HEK293 (cell line): ENCODE measurements at regions not wholly inside any gene's neighbourhood (a gene's known extent, or its start where the extent isn't known, plus 50 kb on each side); places are given as distances from the start of the nearest gene placed in this dataset.

Experiments used
- CTCF ChIA-PET: fragments of 350-600 bp; formaldehyde crosslinking; extraction: SDS; loops from one replicate; lab custom pipeline; 2021; ENCODE audit warnings: antibody characterized with exemption; lab: Yijun Ruan, JAX
- POLR2A ChIA-PET: fragments of 300-600 bp; formaldehyde crosslinking; extraction: SDS; loops from one replicate; lab custom pipeline; 2020; ENCODE audit warnings: antibody characterized with exemption, inconsistent platforms; lab: Yijun Ruan, JAX
- H3K27ac ChIP-seq: fragments of 200-500 bp; sonication (Bioruptor generic); 2 replicates; pipeline ENCODE4 v1.5.1; 2014; ENCODE audit warnings: low read depth, low read length, control low read depth, inconsistent platforms; ENCODE audit errors: extremely low read depth
- H3K36me3 ChIP-seq, 2 experiments: fragments of 200-500 bp in 1 of 2; sonication (Bioruptor generic) in 1 of 2; 1 replicate in 1 of 2; 2 replicates in 1 of 2; pipeline ENCODE4 v1.5.1; 2014 to 2017; ENCODE audit warnings: inconsistent platforms in 2 of 2, low read length in 2 of 2; ENCODE audit not compliant: control insufficient read depth in 2 of 2, insufficient read depth in 1 of 2
- H3K4me1 ChIP-seq: fragments of 200-500 bp; sonication (Bioruptor generic); 2 replicates; pipeline ENCODE4 v1.5.1; 2014; ENCODE audit warnings: mild to moderate bottlenecking, low read length, inconsistent platforms; ENCODE audit not compliant: control insufficient read depth, insufficient read depth
- H3K4me3 ChIP-seq: 2 replicates; pipeline ENCODE4 v1.5.1; 2011; ENCODE audit warnings: low read depth, mild to moderate bottlenecking, control low read depth, low read length, moderate library complexity
- H3K9me3 ChIP-seq: fragments of 200-500 bp; sonication (Bioruptor generic); 2 replicates; pipeline ENCODE4 v1.5.1; 2014; ENCODE audit warnings: low read depth, low read length, inconsistent platforms; ENCODE audit not compliant: control insufficient read depth, insufficient read depth
- GLI2 ChIP-seq: fragments of 450-650 bp; formaldehyde crosslinking; IDR thresholded peaks from 2 replicates; pipeline ENCODE4; 2017; ENCODE audit warnings: missing biosample characterization, missing genetic modification characterization, low read depth, borderline replicate concordance
- GLI4 ChIP-seq: fragments of 450-650 bp; formaldehyde crosslinking; IDR thresholded peaks from 2 replicates; pipeline ENCODE4 v1.5.1; 2016; ENCODE audit warnings: missing biosample characterization, missing genetic modification characterization
- GLIS2 ChIP-seq: fragments of 450-650 bp; formaldehyde crosslinking; IDR thresholded peaks from 2 replicates; pipeline ENCODE4 v1.5.1; 2016; ENCODE audit warnings: missing biosample characterization, missing genetic modification characterization
- KLF8 ChIP-seq: fragments of 450-650 bp; formaldehyde crosslinking; IDR thresholded peaks from 2 replicates; pipeline ENCODE4 v1.5.1; 2016; ENCODE audit warnings: missing biosample characterization, missing genetic modification characterization
- RBAK ChIP-seq: fragments of 450-650 bp; formaldehyde crosslinking; IDR thresholded peaks from 2 replicates; pipeline ENCODE4 v1.5.1; 2016; ENCODE audit warnings: missing biosample characterization, missing genetic modification characterization
- SALL2 ChIP-seq: fragments of 450-650 bp; formaldehyde crosslinking; IDR thresholded peaks from 2 replicates; pipeline ENCODE4 v1.5.0; 2017; ENCODE audit warnings: missing biosample characterization, mild to moderate bottlenecking, missing genetic modification characterization, borderline replicate concordance
- ZFP37 ChIP-seq: fragments of 450-650 bp; formaldehyde crosslinking; IDR thresholded peaks from 2 replicates; pipeline ENCODE4 v1.5.1; 2016; ENCODE audit warnings: missing biosample characterization, missing genetic modification characterization
- ZIC2 ChIP-seq: fragments of 450-650 bp; formaldehyde crosslinking; IDR thresholded peaks from 2 replicates; pipeline ENCODE4 v1.5.1; 2016; ENCODE audit warnings: missing biosample characterization, missing genetic modification characterization
- ZNF223 ChIP-seq: fragments of 450-650 bp; formaldehyde crosslinking; IDR thresholded peaks from 2 replicates; pipeline ENCODE4 v1.5.1; 2016; ENCODE audit warnings: missing biosample characterization, missing genetic modification characterization
- ZNF37A ChIP-seq: fragments of 450-650 bp; IDR thresholded peaks from 2 replicates; pipeline ENCODE4 v1.5.1; 2018; ENCODE audit warnings: missing biosample characterization, missing genetic modification characterization
- ZNF394 ChIP-seq: fragments of 450-650 bp; formaldehyde crosslinking; IDR thresholded peaks from 2 replicates; pipeline ENCODE4 v1.5.1; 2016; ENCODE audit warnings: missing biosample characterization, missing genetic modification characterization, mild to moderate bottlenecking, moderate library complexity, borderline replicate concordance
- ZNF558 ChIP-seq: fragments of 450-650 bp; formaldehyde crosslinking; IDR thresholded peaks from 2 replicates; pipeline ENCODE4 v1.5.1; 2016; ENCODE audit warnings: missing biosample characterization, missing genetic modification characterization
- ZNF600 ChIP-seq: fragments of 450-650 bp; formaldehyde crosslinking; IDR thresholded peaks from 2 replicates; pipeline ENCODE4 v1.5.1; 2016; ENCODE audit warnings: missing biosample characterization, missing genetic modification characterization
- ZNF626 ChIP-seq: fragments of 450-650 bp; sonication (Bioruptor Pico); formaldehyde crosslinking; IDR thresholded peaks from 2 replicates; pipeline ENCODE4 v1.5.1; 2018; ENCODE audit warnings: missing biosample characterization, missing genetic modification characterization, inconsistent platforms
- ZNF664 ChIP-seq: fragments of 450-650 bp; formaldehyde crosslinking; IDR thresholded peaks from 2 replicates; pipeline ENCODE4 v1.5.1; 2016; ENCODE audit warnings: missing biosample characterization, missing genetic modification characterization
- ZNF670 ChIP-seq: fragments of 450-650 bp; formaldehyde crosslinking; IDR thresholded peaks from 2 replicates; pipeline ENCODE4 v1.5.1; 2016; ENCODE audit warnings: missing biosample characterization, missing genetic modification characterization, low read depth
- ZNF792 ChIP-seq: fragments of 450-650 bp; formaldehyde crosslinking; IDR thresholded peaks from 2 replicates; pipeline ENCODE4 v1.5.1; 2016; ENCODE audit warnings: missing biosample characterization, missing genetic modification characterization
- ZNF843 ChIP-seq: fragments of 450-650 bp; formaldehyde crosslinking; IDR thresholded peaks from 2 replicates; pipeline ENCODE4 v1.5.1; 2016; ENCODE audit warnings: missing biosample characterization, missing genetic modification characterization
- ZSCAN16 ChIP-seq: fragments of 450-650 bp; formaldehyde crosslinking; IDR thresholded peaks from 2 replicates; pipeline ENCODE4 v1.5.1; 2016; ENCODE audit warnings: missing biosample characterization, missing genetic modification characterization
- ZXDB ChIP-seq: fragments of 450-650 bp; formaldehyde crosslinking; IDR thresholded peaks from 2 replicates; pipeline ENCODE4 v1.5.1; 2016; ENCODE audit warnings: missing biosample characterization, missing genetic modification characterization
- TF ChIP-seq, protein P1 (sequence below): fragments of 450-650 bp; formaldehyde crosslinking; IDR thresholded peaks from 2 replicates; pipeline ENCODE4 v1.5.1; 2016; ENCODE audit warnings: missing biosample characterization, missing genetic modification characterization, borderline replicate concordance
- TF ChIP-seq, protein P2 (sequence below): fragments of 450-650 bp; formaldehyde crosslinking; IDR thresholded peaks from 2 replicates; pipeline ENCODE4 v1.5.1; 2017; ENCODE audit warnings: missing biosample characterization, missing genetic modification characterization
- TF ChIP-seq, protein P3 (sequence below): fragments of 450-650 bp; formaldehyde crosslinking; IDR thresholded peaks from 2 replicates; pipeline ENCODE4 v1.5.1; 2016; ENCODE audit warnings: missing biosample characterization, missing genetic modification characterization

DNA sequence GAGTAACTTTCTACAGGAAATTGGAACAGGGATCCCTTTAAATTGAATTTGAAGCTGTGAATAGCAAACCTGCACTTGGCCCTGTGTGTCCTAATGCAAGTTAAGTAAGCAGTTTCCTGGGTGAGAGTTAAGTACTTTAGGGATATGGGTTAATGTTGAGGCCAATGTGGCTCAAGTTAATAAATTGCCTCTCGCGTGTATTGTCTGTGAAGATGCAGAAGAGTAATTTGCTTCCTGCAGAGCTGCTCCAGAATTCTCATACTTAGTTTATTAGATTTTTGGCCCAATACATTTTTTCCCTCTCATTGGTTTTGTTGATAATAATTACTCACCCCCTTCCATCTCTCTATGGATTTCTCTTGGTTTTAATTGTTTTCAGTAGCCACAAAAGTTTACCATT is 86.5 kb downstream of the SLC25A47 start:
- POLR2A ChIA-PET = interaction anchor here (0.6 kb wide), 1 partner anchor 25 kb away, joined by 5 read pairs; no protein-coding TSS in a partner anchor
- TF ChIP-seq ZNF394 (tag by site-specific recombination) (no peak), SALL2 (no peak), RBAK (tag by site-specific recombination) (no peak), ZNF664 (tag by site-specific recombination) (no peak), ZSCAN16 (tag by site-specific recombination) (no peak), ZNF626 (tag by site-specific recombination) (no peak), ZNF558 (tag by site-specific recombination) (no peak), GLI4 (tag by site-specific recombination) (no peak), ZNF843 (tag by site-specific recombination) (no peak), ZNF670 (no peak), GLI2 (tag by site-specific recombination) (no peak), ZXDB (tag by site-specific recombination) (no peak)
- TF ChIP-seq, protein P1, sequence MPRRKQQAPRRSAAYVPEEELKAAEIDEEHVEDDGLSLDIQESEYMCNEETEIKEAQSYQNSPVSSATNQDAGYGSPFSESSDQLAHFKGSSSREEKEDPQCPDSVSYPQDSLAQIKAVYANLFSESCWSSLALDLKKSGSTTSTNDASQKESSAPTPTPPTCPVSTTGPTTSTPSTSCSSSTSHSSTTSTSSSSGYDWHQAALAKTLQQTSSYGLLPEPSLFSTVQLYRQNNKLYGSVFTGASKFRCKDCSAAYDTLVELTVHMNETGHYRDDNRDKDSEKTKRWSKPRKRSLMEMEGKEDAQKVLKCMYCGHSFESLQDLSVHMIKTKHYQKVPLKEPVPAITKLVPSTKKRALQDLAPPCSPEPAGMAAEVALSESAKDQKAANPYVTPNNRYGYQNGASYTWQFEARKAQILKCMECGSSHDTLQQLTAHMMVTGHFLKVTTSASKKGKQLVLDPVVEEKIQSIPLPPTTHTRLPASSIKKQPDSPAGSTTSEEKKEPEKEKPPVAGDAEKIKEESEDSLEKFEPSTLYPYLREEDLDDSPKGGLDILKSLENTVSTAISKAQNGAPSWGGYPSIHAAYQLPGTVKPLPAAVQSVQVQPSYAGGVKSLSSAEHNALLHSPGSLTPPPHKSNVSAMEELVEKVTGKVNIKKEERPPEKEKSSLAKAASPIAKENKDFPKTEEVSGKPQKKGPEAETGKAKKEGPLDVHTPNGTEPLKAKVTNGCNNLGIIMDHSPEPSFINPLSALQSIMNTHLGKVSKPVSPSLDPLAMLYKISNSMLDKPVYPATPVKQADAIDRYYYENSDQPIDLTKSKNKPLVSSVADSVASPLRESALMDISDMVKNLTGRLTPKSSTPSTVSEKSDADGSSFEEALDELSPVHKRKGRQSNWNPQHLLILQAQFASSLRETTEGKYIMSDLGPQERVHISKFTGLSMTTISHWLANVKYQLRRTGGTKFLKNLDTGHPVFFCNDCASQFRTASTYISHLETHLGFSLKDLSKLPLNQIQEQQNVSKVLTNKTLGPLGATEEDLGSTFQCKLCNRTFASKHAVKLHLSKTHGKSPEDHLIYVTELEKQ (tag by site-specific recombination) = no peak
- TF ChIP-seq, protein P2, sequence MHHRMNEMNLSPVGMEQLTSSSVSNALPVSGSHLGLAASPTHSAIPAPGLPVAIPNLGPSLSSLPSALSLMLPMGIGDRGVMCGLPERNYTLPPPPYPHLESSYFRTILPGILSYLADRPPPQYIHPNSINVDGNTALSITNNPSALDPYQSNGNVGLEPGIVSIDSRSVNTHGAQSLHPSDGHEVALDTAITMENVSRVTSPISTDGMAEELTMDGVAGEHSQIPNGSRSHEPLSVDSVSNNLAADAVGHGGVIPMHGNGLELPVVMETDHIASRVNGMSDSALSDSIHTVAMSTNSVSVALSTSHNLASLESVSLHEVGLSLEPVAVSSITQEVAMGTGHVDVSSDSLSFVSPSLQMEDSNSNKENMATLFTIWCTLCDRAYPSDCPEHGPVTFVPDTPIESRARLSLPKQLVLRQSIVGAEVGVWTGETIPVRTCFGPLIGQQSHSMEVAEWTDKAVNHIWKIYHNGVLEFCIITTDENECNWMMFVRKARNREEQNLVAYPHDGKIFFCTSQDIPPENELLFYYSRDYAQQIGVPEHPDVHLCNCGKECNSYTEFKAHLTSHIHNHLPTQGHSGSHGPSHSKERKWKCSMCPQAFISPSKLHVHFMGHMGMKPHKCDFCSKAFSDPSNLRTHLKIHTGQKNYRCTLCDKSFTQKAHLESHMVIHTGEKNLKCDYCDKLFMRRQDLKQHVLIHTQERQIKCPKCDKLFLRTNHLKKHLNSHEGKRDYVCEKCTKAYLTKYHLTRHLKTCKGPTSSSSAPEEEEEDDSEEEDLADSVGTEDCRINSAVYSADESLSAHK (tag by site-specific recombination) = no peak
- TF ChIP-seq, all 188 proteins: peak for 0
- H3K27ac ChIP-seq = no peak overlapping the region
- CTCF ChIA-PET = interaction anchor here (0.7 to 1.9 kb wide), 5 partner anchors 10 to 244 kb away, joined by 3 to 17 read pairs (median 3); no protein-coding TSS in a partner anchor
- H3K4me1 ChIP-seq = 0 out of 2 replicates have a peak, but pooled peaks cover 5% of the 10 kb centered on the region
- H3K4me3 ChIP-seq = no peak overlapping the region
- no peaks in the 10 kb centered on the region for H3K36me3 ChIP-seq
- no peaks in the 10 kb centered on the region for H3K9me3 ChIP-seq

DNA sequence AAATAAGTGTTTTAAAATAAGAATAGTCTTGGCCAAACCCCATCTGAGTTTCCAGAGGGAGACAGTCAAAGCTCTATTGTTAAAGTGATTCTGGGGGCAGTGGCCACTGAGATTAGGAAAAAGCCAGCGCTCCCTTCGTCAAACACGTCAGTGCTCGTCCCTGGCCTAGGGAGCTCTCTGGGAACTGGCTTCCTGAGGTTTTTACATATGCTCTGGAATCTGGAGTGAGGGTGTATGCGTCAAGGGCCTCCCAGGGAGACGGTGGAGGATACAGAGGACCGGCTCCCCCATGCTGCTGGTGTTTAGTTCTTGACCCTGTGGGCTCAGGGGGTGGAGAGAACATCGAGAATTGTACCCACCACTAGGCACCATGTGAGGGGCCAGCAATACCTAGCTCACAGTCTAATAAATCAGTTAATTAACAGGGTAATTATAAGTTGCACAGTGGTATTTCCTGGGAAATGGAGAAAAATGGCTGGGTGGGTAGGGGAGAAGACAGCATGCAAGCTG is 87.0 kb downstream of the SLC25A47 start:
- no peaks in the 10 kb centered on the region for H3K9me3 ChIP-seq
- no peak overlapping the region for H3K27ac ChIP-seq
- H3K4me1 ChIP-seq = 0 out of 2 replicates have a peak, but pooled peaks cover 5% of the 10 kb centered on the region
- H3K4me3 ChIP-seq = no peak overlapping the region
- TF ChIP-seq ZNF600 (tag by site-specific recombination) (peak; percentile 30; the same call in 1 of the 2 replicates), ZFP37 (no peak), ZIC2 (tag by site-specific recombination) (peak; percentile 64), ZXDB (tag by site-specific recombination) (no peak), GLIS2 (tag by site-specific recombination) (no peak), KLF8 (tag by site-specific recombination) (no peak), ZNF792 (no peak), ZNF223 (tag by site-specific recombination) (0 out of 2 replicates have a peak, but pooled peaks have one; percentile 39), ZNF37A (no peak)
- TF ChIP-seq, protein P3, sequence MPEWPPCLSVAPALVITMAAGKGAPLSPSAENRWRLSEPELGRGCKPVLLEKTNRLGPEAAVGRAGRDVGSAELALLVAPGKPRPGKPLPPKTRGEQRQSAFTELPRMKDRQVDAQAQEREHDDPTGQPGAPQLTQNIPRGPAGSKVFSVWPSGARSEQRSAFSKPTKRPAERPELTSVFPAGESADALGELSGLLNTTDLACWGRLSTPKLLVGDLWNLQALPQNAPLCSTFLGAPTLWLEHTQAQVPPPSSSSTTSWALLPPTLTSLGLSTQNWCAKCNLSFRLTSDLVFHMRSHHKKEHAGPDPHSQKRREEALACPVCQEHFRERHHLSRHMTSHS (tag by site-specific recombination) = no peak
- POLR2A ChIA-PET = no interaction called here
- CTCF ChIA-PET = interaction anchor here (0.6 to 1.9 kb wide), 6 partner anchors 9 to 243 kb away, joined by 3 to 17 read pairs (median 4); no protein-coding TSS in a partner anchor
- H3K36me3 ChIP-seq = no peaks in the 10 kb centered on the region
